OCI-LY3 (cell line): ENCODE measurements at regions not wholly inside any gene's neighbourhood (a gene's known extent, or its start where the extent isn't known, plus 50 kb on each side); places are given as distances from the start of the nearest gene placed in this dataset.

Source experiments
- H2AFZ ChIP-seq: fragments of 200-600, 300-600 bp; shearing (Covaris generic); 2 replicates; pipeline ENCODE4 v1.6.0; 2014; ENCODE audit warnings: antibody characterized with exemption, low read depth, low read length
- H3K27ac ChIP-seq: fragments of 200-600, 300-600 bp; sonication (generic); 2 replicates; pipeline ENCODE4 v1.5.1; 2014; ENCODE audit warnings: mild to moderate bottlenecking, low read length, moderate library complexity, mixed read lengths
- H3K27me3 ChIP-seq: fragments of 200-600, 300-600 bp; sonication (generic); 2 replicates; pipeline ENCODE4 v1.6.1; 2014; ENCODE audit warnings: low read depth, low read length, mixed read lengths
- H3K36me3 ChIP-seq: fragments of 200-600, 300-600 bp; sonication (generic); replicated peaks from 2 replicates; pipeline ENCODE3; 2014; ENCODE audit warnings: low read depth, low read length, mixed read lengths
- H3K4me1 ChIP-seq: fragments of 300-600, 200-600 bp; sonication (generic); 2 replicates; pipeline ENCODE4 v1.6.1; 2014; ENCODE audit warnings: low read length, mixed read lengths
- H3K4me2 ChIP-seq: fragments of 200-600, 300-600 bp; sonication (generic); 2 replicates; pipeline ENCODE4 v1.6.1; 2014; ENCODE audit warnings: low read length, mixed read lengths
- H3K4me3 ChIP-seq: fragments of 300-600, 200-600 bp; sonication (generic); 2 replicates; pipeline ENCODE4 v1.5.1; 2014; ENCODE audit warnings: antibody characterized with exemption, mild to moderate bottlenecking, low read length, moderate library complexity
- H3K79me2 ChIP-seq: fragments of 300-600, 200-600 bp; shearing (Covaris generic); 2 replicates; pipeline ENCODE4 v1.6.1; 2014; ENCODE audit warnings: mild to moderate bottlenecking, low read length, mixed read lengths
- H3K9ac ChIP-seq: fragments of 300-600, 200-600 bp; shearing (Covaris generic); 2 replicates; pipeline ENCODE4 v1.6.0; 2014; ENCODE audit warnings: mild to moderate bottlenecking, low read length, moderate library complexity
- H3K9me3 ChIP-seq: fragments of 200-600, 300-600 bp; shearing (Covaris generic); 2 replicates; pipeline ENCODE4 v1.6.1; 2014; ENCODE audit warnings: low read length, mixed read lengths; ENCODE audit not compliant: insufficient read depth
- H4K20me1 ChIP-seq: fragments of 200-600, 300-600 bp; sonication (generic); 2 replicates; pipeline ENCODE4 v1.6.1; 2016; ENCODE audit warnings: low read length, mixed read lengths; ENCODE audit not compliant: insufficient read depth
- CTCF ChIP-seq: fragments of 200-600, 300-600 bp; sonication (generic); IDR thresholded peaks from 2 replicates; pipeline ENCODE4 v1.5.1; 2014; ENCODE audit warnings: antibody characterized with exemption, low read length, low read depth
- EZH2phosphoT487 ChIP-seq: fragments of 200-600 bp; shearing (Covaris generic); IDR thresholded peaks from 2 replicates; pipeline ENCODE4 v1.6.1; 2018; ENCODE audit warnings: antibody characterized with exemption, mixed run types, low read depth

GRCh38 chr1:168795681-168796080, 66.7 kb upstream of the DPT start:
- Histone ChIP-seq H3K36me3 (no peaks in the 10 kb centered on the region), H3K4me3 (no peak overlapping the region), H3K27ac (no peak overlapping the region), H2AFZ (no peak overlapping the region), H3K4me2 (no peak overlapping the region), H4K20me1 (no peaks in the 10 kb centered on the region), H3K27me3 (no peaks in the 10 kb centered on the region), H3K9ac (no peak overlapping the region), H3K9me3 (no peaks in the 10 kb centered on the region), H3K79me2 (no peaks in the 10 kb centered on the region), H3K4me1 (no peaks in the 10 kb centered on the region)
- no peak for TF ChIP-seq EZH2phosphoT487
- TF ChIP-seq CTCF, result no peak

- H3K36me3 ChIP-seq, result no peaks in the 10 kb centered on the region
- no peak overlapping the region for H3K4me3 ChIP-seq
- no peaks in the 10 kb centered on the region for H4K20me1 ChIP-seq
- no peak overlapping the region for H3K27ac ChIP-seq
- H3K9me3 ChIP-seq, result no peaks in the 10 kb centered on the region
- H3K4me2 ChIP-seq, result no peak overlapping the region
- H3K4me1 ChIP-seq, result no peaks in the 10 kb centered on the region
- no peak overlapping the region for H2AFZ ChIP-seq
- TF ChIP-seq EZH2phosphoT487 (no peak), CTCF (no peak)
- no peaks in the 10 kb centered on the region for H3K27me3 ChIP-seq
- no peak overlapping the region for H3K9ac ChIP-seq
- H3K79me2 ChIP-seq, result no peaks in the 10 kb centered on the region
Observed at GRCh38 chr1:168799927-168800605, 71.1 kb upstream of the DPT start.

GRCh38 chr1:168801032-168801745, 72.2 kb upstream of the DPT start:
- no peak overlapping the region for H3K27ac ChIP-seq
- H3K4me1 ChIP-seq, result no peaks in the 10 kb centered on the region
- no peak overlapping the region for H3K4me2 ChIP-seq
- H3K79me2 ChIP-seq, result no peaks in the 10 kb centered on the region
- H3K36me3 ChIP-seq, result no peaks in the 10 kb centered on the region
- H3K9ac ChIP-seq, result no peak overlapping the region
- no peaks in the 10 kb centered on the region for H3K27me3 ChIP-seq
- no peaks in the 10 kb centered on the region for H3K9me3 ChIP-seq
- no peak overlapping the region for H2AFZ ChIP-seq
- H4K20me1 ChIP-seq, result no peaks in the 10 kb centered on the region
- H3K4me3 ChIP-seq, result no peak overlapping the region
- TF ChIP-seq CTCF (no peak), EZH2phosphoT487 (no peak)

GRCh38 chr1:168803806-168804510, 75.0 kb upstream of the DPT start:
- TF ChIP-seq CTCF, result no peak
- TF ChIP-seq EZH2phosphoT487, result no peak
- H3K79me2 ChIP-seq, result no peaks in the 10 kb centered on the region
- H2AFZ ChIP-seq, result no peak overlapping the region
- no peak overlapping the region for H3K27ac ChIP-seq
- H3K9me3 ChIP-seq, result no peaks in the 10 kb centered on the region
- H3K4me2 ChIP-seq, result no peak overlapping the region
- no peaks in the 10 kb centered on the region for H3K27me3 ChIP-seq
- H3K4me1 ChIP-seq, result no peaks in the 10 kb centered on the region
- H3K36me3 ChIP-seq, result no peaks in the 10 kb centered on the region
- no peak overlapping the region for H3K9ac ChIP-seq
- no peaks in the 10 kb centered on the region for H4K20me1 ChIP-seq
- no peak overlapping the region for H3K4me3 ChIP-seq
